HG02623 (cell line): ENCODE measurements at regions not wholly inside any gene's neighbourhood (a gene's known extent, or its start where the extent isn't known, plus 50 kb on each side); places are given as distances from the start of the nearest gene placed in this dataset.

Experiments used
- ATAC-seq: cut with Tn5 transposase; IDR thresholded peaks from one replicate; pipeline ENCODE4 v1.9.1; 2021; ENCODE audit warnings: moderate library complexity; ENCODE audit not compliant: unreplicated experiment

GRCh38 chr4:26067035-26067434 is 153.0 kb downstream of the SMIM20 start:
- ATAC-seq, result no peak

DNA sequence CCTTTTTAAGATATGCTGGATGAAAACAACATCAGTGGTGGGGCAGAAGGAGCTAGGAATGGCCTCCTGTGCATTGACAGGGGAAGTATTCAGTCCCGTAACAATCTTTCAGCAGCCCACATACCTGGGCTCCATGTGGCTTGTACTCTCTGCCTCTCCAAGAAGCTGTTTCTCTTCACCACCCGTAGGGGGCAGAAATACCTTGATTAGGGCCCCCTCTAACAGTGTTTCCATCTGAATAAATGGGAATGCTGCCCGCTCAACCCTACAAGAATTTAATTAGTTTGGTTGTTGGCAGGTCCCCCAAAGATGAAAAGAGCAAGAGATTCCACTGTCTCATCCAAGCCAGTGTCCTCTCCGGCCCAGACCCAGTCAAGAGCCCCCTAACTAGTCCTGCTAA is 155.2 kb downstream of the SMIM20 start:
- no peak for ATAC-seq

GRCh38 chr4:26071688-26072087 is 157.7 kb downstream of the SMIM20 start:
- ATAC-seq, result no peak

DNA sequence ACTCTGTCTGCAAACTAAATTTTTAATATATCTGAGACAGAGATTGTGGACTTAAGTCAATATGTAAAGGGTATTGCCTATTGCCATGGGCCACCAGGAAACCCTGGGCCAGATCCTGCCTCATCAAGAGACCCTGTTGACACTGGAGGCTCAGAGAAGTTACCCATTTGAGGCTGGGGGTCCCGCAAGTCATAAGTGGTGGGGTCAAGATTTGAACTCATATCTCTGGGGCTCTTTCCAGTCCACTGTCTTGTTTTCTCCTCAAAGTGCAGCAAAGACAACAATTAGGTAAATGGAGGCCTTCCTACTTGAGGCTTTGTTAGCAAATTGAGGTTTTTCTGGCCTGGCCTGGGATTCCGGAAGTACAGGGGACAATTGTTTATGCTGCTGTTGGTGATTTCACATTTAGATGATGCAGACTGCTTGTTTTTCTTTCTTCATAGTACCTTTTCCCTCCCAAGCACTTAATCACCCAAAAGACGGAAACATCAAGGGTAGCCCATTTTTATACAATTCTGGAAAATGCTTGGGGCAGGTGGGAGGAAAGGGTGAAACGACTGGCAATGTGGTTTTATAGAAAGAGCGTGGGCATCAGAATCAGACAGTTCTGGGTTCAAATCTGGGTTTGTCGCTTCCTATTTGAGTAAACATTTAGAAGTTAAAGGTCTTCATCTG is 160.0 kb downstream of the SMIM20 start:
- ATAC-seq, result no peak

- peak; percentile 81 for ATAC-seq
These were observed 160.9 kb downstream of the SMIM20 start for GRCh38 chr4:26074712-26075430.

- peak; percentile 6 for ATAC-seq
These were observed 161.6 kb downstream of the SMIM20 start for GRCh38 chr4:26075583-26075982.

DNA sequence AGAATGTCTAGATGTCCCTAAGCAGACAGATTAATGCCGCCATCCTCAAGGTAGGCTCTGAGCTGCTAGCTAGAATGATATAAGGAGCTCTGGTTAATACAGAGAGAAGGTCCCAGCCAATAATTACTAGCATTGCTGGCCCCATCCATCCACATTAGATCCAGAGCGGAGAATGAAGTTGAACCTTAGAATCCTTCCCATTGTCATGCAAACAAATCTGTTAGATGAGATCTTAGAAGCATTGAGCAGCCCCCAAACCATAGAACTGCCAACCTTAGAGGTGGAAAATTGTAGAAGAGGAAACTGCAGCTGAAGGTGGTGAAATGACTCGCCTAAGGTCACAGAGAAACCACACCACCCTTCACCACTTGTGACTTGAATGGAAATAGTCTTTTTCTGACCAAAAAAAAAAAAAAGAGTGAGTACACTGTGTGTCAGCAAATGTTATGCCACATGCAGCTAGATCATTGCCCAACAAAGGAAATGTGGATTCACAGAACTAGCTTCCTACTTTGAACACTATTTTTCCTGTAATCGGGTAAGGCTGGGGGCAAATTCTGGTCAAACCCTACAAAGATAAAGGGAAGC is 162.1 kb downstream of the SMIM20 start:
- peak; percentile 58 for ATAC-seq

DNA sequence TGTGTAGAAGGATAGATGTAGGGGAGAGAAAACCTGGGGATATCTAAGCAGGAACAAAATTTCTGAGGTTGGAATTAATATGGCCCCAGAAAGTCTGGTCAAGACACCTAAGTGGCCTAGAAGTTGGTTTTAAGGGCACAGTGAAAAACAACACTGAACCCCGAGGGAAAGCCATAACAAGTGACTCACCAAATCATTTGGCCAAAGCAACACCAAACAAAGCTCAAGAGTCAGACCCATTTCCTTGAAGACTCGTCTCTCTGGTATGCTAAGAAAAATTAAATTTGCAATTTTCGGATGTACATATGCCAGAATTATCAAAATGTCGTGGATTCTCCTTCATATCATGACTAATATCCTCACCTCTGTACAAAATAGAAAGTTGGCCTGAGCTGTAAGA is 162.9 kb downstream of the SMIM20 start:
- ATAC-seq, result no peak

DNA sequence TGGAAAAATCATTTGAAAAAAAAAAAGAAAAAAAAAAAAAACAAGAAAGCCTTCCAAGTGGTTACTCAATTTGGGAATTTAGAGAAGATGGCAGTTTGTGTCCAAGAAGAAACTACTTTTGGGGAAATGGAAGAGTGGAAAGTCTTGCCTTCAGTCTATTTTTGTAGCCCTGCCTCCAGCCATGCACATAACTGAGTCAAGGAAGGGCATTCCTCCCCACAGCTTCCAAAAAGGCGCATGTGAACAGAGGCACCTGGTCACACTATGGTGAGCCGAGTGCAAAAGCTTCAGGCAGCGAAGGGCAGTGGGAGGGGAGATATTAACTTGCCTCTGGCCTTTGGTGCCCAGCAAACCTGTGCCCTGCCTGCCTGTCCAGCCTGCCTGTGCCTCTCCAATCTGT is 163.7 kb downstream of the SMIM20 start:
- no peak for ATAC-seq

DNA sequence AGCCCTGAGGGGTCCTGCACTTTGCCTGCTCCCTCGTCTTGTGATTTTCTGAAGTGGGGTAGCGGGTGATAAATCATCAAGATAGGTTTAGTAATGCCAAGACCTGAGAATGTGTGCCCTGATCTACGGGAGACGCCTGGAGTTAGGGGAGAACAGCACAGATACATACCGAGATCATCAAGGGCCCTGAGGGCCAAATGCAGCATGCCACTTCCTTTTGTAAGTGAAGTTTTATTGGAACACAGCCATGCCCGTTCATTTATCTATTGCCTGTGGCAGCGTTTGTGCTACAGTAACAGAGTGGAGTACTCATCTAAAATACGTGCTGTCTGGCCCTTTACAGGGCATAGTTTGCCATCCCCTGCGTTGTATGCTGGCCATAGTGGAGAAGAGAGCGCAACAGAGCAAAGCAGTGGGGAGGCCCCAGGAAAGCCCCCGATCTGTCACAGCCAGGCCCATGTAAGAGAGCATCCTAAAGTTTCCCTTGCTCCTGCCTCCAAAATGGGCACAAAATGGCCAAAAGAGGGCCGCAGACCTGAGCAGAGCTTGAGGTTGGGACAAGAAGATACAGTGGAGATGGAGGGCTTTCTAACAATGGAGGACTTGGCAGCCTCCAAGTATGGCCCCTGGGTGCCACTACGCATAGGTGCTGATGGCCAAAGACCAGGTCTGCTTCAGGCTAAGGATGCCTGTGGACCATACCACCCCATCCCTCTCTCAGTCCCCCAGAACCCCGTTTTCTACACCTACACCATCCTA is 167.0 kb downstream of the SMIM20 start:
- no peak for ATAC-seq

DNA sequence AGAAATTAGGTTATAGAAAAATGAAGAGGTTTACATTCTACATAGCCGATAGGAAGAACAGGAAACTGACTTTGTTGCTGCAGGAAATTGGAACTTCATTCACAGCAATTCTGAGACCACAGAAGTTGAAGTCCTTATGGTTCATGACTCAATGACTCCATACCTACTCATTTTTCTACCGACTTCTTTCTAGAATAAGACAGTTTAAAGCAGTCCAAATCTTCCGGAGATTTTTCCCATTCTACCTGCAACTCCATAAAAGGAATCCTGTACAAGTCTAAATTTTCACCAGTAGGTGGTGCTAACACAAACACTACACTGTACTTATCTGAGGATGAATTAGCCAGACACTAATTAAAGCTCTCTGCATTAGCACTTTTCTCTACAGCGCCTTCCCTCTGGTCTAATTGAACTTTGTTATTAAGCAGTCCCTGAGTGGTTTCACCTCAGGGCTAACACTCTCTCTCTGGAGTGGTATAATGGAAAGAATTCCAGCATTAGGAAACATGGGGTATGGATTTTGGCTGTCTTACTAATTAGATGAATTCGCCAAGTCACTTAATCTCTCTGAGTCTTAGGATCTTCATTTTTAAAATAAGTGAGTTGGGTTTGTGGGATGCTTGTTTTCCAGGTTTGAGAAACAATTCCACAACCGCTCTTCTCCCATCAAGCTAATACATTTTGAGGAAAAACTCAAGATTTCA is 167.9 kb downstream of the SMIM20 start:
- peak; percentile 32 for ATAC-seq

DNA sequence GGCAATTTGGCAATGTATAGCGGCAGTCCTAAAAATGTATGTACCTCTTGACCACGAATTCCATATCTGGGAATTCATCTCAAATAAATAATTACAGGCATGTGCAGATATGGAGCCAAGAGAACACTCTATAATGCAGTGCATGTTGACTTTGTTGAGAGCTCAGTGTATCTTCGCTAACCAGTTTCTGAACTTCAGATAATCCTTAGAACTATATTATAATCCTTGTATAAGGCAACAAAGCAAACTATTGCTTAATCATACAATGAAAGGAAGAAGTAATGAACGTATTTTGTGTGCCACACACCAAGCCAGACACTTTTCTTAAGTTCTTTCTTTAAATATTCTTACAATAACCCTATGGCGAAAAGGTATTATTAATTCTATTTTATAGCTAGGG is 168.5 kb downstream of the SMIM20 start:
- ATAC-seq, result no peak

GRCh38 chr4:26083987-26084386 is 170.0 kb downstream of the SMIM20 start:
- peak; percentile 50 for ATAC-seq

- no peak for ATAC-seq
These were observed 170.4 kb downstream of the SMIM20 start for GRCh38 chr4:26084414-26084813.

- ATAC-seq, result no peak
These were observed 171.5 kb downstream of the SMIM20 start for GRCh38 chr4:26085551-26085950.

DNA sequence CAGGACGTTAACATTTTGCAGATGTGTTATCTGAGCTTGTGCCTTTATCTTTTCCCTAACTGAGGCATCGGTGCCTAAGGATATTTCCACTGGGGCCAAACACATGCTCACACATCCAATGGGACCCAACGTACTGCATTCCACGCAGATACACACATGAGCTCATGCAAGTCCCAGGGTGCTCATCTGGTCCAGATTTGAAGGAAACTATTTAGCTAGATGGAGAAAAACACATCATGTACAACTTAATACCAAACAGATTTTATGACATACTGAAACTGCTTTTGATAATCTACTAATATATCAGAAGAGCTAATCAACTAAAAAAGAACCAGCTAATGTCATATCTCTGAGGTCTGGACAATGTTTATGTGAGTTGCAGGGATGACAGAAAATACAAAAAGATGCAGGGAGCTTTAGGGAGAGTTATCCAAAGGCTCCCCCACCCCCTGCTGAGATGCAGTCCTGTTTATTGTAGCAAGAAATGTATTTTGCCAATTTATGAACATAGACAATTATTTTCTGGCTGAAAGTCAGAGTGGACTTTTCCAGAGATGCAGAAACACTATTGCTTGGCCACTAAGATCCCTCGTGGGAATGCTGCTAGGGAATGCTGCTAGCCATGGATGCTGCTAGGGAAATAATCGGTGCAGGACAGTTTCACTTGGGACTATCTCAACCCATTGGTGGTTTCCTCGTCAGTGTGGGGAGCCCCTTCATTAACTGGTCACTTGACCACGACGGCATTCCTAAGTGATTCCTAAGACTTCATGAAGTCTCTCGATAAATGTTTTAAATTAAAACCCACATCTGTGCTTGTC is 172.8 kb downstream of the SMIM20 start:
- ATAC-seq, result no peak

- ATAC-seq, result peak; percentile 77
These were observed 174.5 kb downstream of the SMIM20 start for GRCh38 chr4:26088433-26088928.

DNA sequence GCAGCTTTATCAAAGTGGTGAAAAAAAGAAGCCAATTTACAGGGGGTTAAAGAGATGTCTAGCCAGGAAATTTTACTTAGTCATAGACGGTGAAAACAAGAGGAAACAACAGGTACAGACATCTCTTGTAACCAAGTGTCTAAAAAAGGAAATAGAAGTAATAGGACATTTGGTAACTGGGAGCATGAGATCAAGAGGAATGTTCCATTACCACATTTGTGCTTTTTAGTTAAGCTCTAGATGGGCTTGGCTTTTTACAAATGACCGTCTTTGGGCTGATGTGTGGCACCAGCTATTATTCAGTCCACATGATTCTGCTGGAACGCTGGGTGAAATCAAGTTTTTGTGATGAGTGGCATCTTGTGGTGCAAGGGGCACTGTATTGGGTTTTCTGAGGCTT is 179.5 kb downstream of the SMIM20 start:
- ATAC-seq, result no peak

DNA sequence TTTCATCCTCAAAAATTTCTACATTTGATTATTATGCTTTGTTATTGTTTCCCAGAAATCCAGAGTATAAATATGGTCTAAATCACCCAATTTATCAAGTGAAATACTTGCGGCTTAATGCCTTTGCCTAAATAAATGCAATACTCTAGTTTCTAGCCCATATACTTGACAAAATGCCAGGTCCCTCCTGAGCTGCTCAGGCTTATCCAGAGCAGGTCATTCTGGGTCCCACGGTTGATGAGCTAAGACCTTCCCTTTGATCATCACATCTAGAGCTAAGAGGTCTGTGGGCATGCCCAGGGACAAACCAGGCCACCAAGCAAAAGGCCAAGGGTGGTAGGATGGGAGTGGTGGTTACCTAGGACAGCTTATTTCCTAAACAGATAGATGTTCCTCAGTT is 180.1 kb downstream of the SMIM20 start:
- no peak for ATAC-seq

GRCh38 chr4:26094911-26095310 is 180.9 kb downstream of the SMIM20 start:
- ATAC-seq, result no peak
